GM23338 (cell line): ENCODE measurements at regions not wholly inside any gene's neighbourhood (a gene's known extent, or its start where the extent isn't known, plus 50 kb on each side); places are given as distances from the start of the nearest gene placed in this dataset.

Experiments
- ATAC-seq: fragments of 200-7000 bp; cut with Tn5 transposase; 3 replicates; pipeline ENCODE4 v1.9.1; 2020
- DNase-seq: peaks from one replicate; pipeline ENCODE4 v3.0.0-alpha.2; 2015; ENCODE audit warnings: low spot score
- H2AFZ ChIP-seq: fragments of 200-600 bp; sonication (generic); 2 replicates; pipeline ENCODE4 v1.8.0; 2016; ENCODE audit warnings: antibody characterized with exemption, mild to moderate bottlenecking, moderate library complexity
- H3F3A ChIP-seq: fragments of 200-600 bp; sonication (generic); replicated peaks from 2 replicates; pipeline ENCODE4 v1.8.0; 2017; ENCODE audit warnings: antibody characterized with exemption, mixed run types, low read depth
- H3K27ac ChIP-seq: fragments of 200-600 bp; sonication (generic); 2 replicates; pipeline ENCODE4 v1.6.1; 2016; ENCODE audit warnings: low read depth
- H3K27me3 ChIP-seq: fragments of 200-600 bp; sonication (generic); 2 replicates; pipeline ENCODE4 v1.8.0; 2016; ENCODE audit warnings: mild to moderate bottlenecking, mixed run types, moderate library complexity; ENCODE audit not compliant: insufficient read depth
- H3K36me3 ChIP-seq: fragments of 200-600 bp; sonication (generic); 2 replicates; pipeline ENCODE4 v1.8.0; 2016; ENCODE audit warnings: mild to moderate bottlenecking; ENCODE audit not compliant: insufficient read depth
- H3K4me1 ChIP-seq: fragments of 200-600 bp; sonication (generic); 2 replicates; pipeline ENCODE4 v1.8.0; 2016; ENCODE audit warnings: mild to moderate bottlenecking, moderate library complexity; ENCODE audit not compliant: insufficient read depth
- H3K4me2 ChIP-seq: fragments of 200-600 bp; sonication (generic); 2 replicates; pipeline ENCODE4 v1.7.1; 2017; ENCODE audit warnings: mixed run types
- H3K4me3 ChIP-seq: fragments of 200-600 bp; sonication (generic); 2 replicates; pipeline ENCODE4 v1.6.1; 2016; ENCODE audit warnings: mixed run types
- H3K79me2 ChIP-seq: fragments of 200-600 bp; sonication (generic); replicated peaks from 2 replicates; pipeline ENCODE4 v1.8.0; 2017; ENCODE audit warnings: mild to moderate bottlenecking; ENCODE audit not compliant: insufficient read depth
- H3K9me2 ChIP-seq: fragments of 200-600 bp; sonication (generic); 2 replicates; pipeline ENCODE4 v1.8.0; 2017; ENCODE audit not compliant: insufficient read depth
- H4K20me1 ChIP-seq: fragments of 200-600 bp; sonication (generic); replicated peaks from 2 replicates; pipeline ENCODE4 v1.8.0; 2017; ENCODE audit warnings: mild to moderate bottlenecking; ENCODE audit not compliant: insufficient read depth
- H3K27ac Mint-ChIP-seq: 2 replicates; pipeline ENCODE4 v1.8.0; 2020; ENCODE audit warnings: inconsistent platforms, mild to moderate bottlenecking, moderate library complexity, mixed read lengths
- H3K27me3 Mint-ChIP-seq: 3 replicates; pipeline ENCODE4 v1.8.0; 2022; ENCODE audit warnings: low read depth, mild to moderate bottlenecking, moderate library complexity, mixed read lengths, inconsistent platforms; ENCODE audit not compliant: insufficient read depth, poor library complexity
- H3K36me3 Mint-ChIP-seq: 3 replicates; pipeline ENCODE4 v1.8.0; 2021; ENCODE audit warnings: low read depth, mild to moderate bottlenecking, inconsistent platforms, moderate library complexity, mixed read lengths
- H3K4me1 Mint-ChIP-seq: 3 replicates; pipeline ENCODE4 v1.8.0; 2020; ENCODE audit warnings: mild to moderate bottlenecking, inconsistent platforms, mixed read lengths
- H3K4me3 Mint-ChIP-seq: 3 replicates; pipeline ENCODE4 v1.8.0; 2021; ENCODE audit warnings: moderate library complexity, mild to moderate bottlenecking, inconsistent platforms, mixed read lengths
- H3K9me3 Mint-ChIP-seq: 3 replicates; pipeline ENCODE4 v1.8.0; 2020; ENCODE audit warnings: moderate library complexity, mild to moderate bottlenecking, inconsistent platforms, mixed read lengths
- CREB1 ChIP-seq: fragments of 250-450 bp; sonication (Bioruptor Pico); IDR thresholded peaks from 2 replicates; pipeline ENCODE4 v1.5.0; 2020; ENCODE audit warnings: low read depth, mild to moderate bottlenecking, moderate library complexity
- CTCF ChIP-seq, 2 experiments: fragments of 200-600 bp in 1 of 2; sonication (generic) in 1 of 2; conservative IDR thresholded peaks; 2 replicates each; pipeline versions ENCODE4 v1.5.1 to v1.6.1; 2016 to 2017; ENCODE audit warnings: antibody characterized with exemption in 2 of 2, low read depth in 2 of 2, mild to moderate bottlenecking in 2 of 2, moderate library complexity in 1 of 2
- ETS1 ChIP-seq: IDR thresholded peaks from 2 replicates; pipeline ENCODE4 v1.6.1; 2016; ENCODE audit warnings: antibody characterized with exemption
- EZH2 ChIP-seq: fragments of 200-600 bp; sonication (generic); IDR thresholded peaks from one replicate; pipeline ENCODE4 v1.8.0; 2017; ENCODE audit warnings: antibody characterized with exemption, mild to moderate bottlenecking, low read depth; ENCODE audit not compliant: unreplicated experiment
- EZH2phosphoT487 ChIP-seq: fragments of 200-600 bp; sonication (generic); IDR thresholded peaks from one replicate; pipeline ENCODE4 v1.8.1; 2018; ENCODE audit warnings: antibody characterized with exemption; ENCODE audit not compliant: unreplicated experiment
- JUNB ChIP-seq: IDR thresholded peaks from one replicate; pipeline ENCODE4 v1.6.1; 2016; ENCODE audit warnings: antibody characterized with exemption; ENCODE audit not compliant: unreplicated experiment
- NANOG ChIP-seq: IDR thresholded peaks from 2 replicates; pipeline ENCODE4 v1.6.1; 2016; ENCODE audit warnings: antibody characterized with exemption, borderline replicate concordance
- POLR2AphosphoS5 ChIP-seq: IDR thresholded peaks from 2 replicates; pipeline ENCODE4 v1.6.1; 2016; ENCODE audit warnings: antibody characterized with exemption, low read depth
- REST ChIP-seq: IDR thresholded peaks from one replicate; pipeline ENCODE4 v1.6.1; 2018; ENCODE audit warnings: antibody characterized with exemption; ENCODE audit not compliant: unreplicated experiment
- ZNF331 ChIP-seq: fragments of 250-450 bp; sonication (Bioruptor Pico); IDR thresholded peaks from 2 replicates; pipeline ENCODE4 v1.5.0; 2020; ENCODE audit warnings: low read depth, mild to moderate bottlenecking, moderate library complexity
- ZNF462 ChIP-seq: fragments of 250-450 bp; sonication (Bioruptor Pico); IDR thresholded peaks from 2 replicates; pipeline ENCODE4 v1.5.0; 2020; ENCODE audit warnings: mild to moderate bottlenecking, moderate library complexity

- H2AFZ ChIP-seq: no peak overlapping the region
- no peak overlapping the region for H3K27ac Mint-ChIP-seq
- no peak overlapping the region for H3K4me3 ChIP-seq
- no peaks in the 10 kb centered on the region for H3K9me3 Mint-ChIP-seq
- H3K9me2 ChIP-seq: peaks cover 10% of the 10 kb centered on the region; the same call in 1 of the 2 replicates
- TF ChIP-seq JUNB (no peak), EZH2phosphoT487 (no peak), CTCF (conservative IDR thresholded peaks at IDR 0.05; ENCODE audit: low read depth in 2 of 2) (no peak), CREB1 (CRISPR knock-in tag) (no peak), NANOG (no peak), ZNF462 (CRISPR knock-in tag) (no peak), POLR2AphosphoS5 (no peak), ZNF331 (CRISPR knock-in tag) (no peak), ETS1 (no peak), REST (no peak), EZH2 (no peak)
- H3K79me2 ChIP-seq: no peaks in the 10 kb centered on the region
- no peak overlapping the region for H3K4me3 Mint-ChIP-seq
- DNase-seq: no peak
- H3F3A ChIP-seq: no peaks in the 10 kb centered on the region
- ATAC-seq: no peak
- no peaks in the 10 kb centered on the region for H3K4me1 ChIP-seq
- H3K27me3 Mint-ChIP-seq: no peaks in the 10 kb centered on the region
- no peaks in the 10 kb centered on the region for H3K36me3 Mint-ChIP-seq
- H3K4me1 Mint-ChIP-seq: no peaks in the 10 kb centered on the region
- H3K4me2 ChIP-seq: no peak overlapping the region
- H4K20me1 ChIP-seq: no peaks in the 10 kb centered on the region
- H3K36me3 ChIP-seq: no peaks in the 10 kb centered on the region
- no peak overlapping the region for H3K27ac ChIP-seq
- H3K27me3 ChIP-seq: no peaks in the 10 kb centered on the region
Measured at GRCh38 chr15:57884936-57885335, 178.4 kb downstream of the POLR2M start.
